Stomach (tissue), 8 donors: ENCODE measurements at regions not wholly inside any gene's neighbourhood (a gene's known extent, or its start where the extent isn't known, plus 50 kb on each side); places are given as distances from the start of the nearest gene placed in this dataset.

Source experiments
- DNase-seq, 2 donors: peaks; one replicate each; pipeline versions ENCODE4 v3.0.0 to v3.0.0-alpha.2; 2013 to 2019
- H3K27ac ChIP-seq, 5 donors: fragments of 200-600 bp in 4 of 5; sonication (generic) in 4 of 5; one replicate each; pipeline ENCODE4 v1.5.1; 2013 to 2019; ENCODE audit warnings: mild to moderate bottlenecking in 1 of 5, moderate library complexity in 1 of 5
- H3K27me3 ChIP-seq, 3 donors: fragments of 200-600 bp; sonication (generic); one replicate each; pipeline ENCODE4 v1.5.1; 2017 to 2019; ENCODE audit warnings: mixed run types in 1 of 3
- H3K36me3 ChIP-seq, 4 donors: fragments of 200-600 bp; sonication (generic); 1 replicate in 3 of 4; 2 replicates in 1 of 4; pipeline ENCODE4 v1.5.1; 2016 to 2019
- H3K4me1 ChIP-seq, 4 donors: fragments of 200-600 bp; sonication (generic); one replicate each; pipeline ENCODE4 v1.5.1; 2016 to 2019
- H3K4me3 ChIP-seq, 4 donors: fragments of 200-600 bp; sonication (generic) in 3 of 4; one replicate each; pipeline ENCODE4 v1.5.1; 2016 to 2019; ENCODE audit warnings: mild to moderate bottlenecking in 1 of 4
- H3K9me3 ChIP-seq, 4 donors: fragments of 200-600 bp; sonication (generic); one replicate each; pipeline ENCODE4 v1.5.1; 2016 to 2019
- EP300 ChIP-seq: sonication (generic); formaldehyde crosslinking; IDR thresholded peaks from one replicate; pipeline ENCODE4 v1.6.1; 2017; ENCODE audit warnings: antibody characterized with exemption
- POLR2A ChIP-seq, 4 donors: fragments of 450-650 bp; IDR thresholded peaks; one replicate each; pipeline ENCODE4 v1.6.1; 2016; ENCODE audit warnings: antibody characterized with exemption in 4 of 4, control low read depth in 2 of 4, mild to moderate bottlenecking in 1 of 4, moderate library complexity in 1 of 4
- POLR2AphosphoS5 ChIP-seq, 3 donors: sonication (generic); formaldehyde crosslinking; IDR thresholded peaks; one replicate each; pipeline ENCODE4 v1.6.1; 2016; ENCODE audit warnings: antibody characterized with exemption in 3 of 3
- WGBS, 5 donors: extraction: QIAGEN DNeasy Blood & Tissue Kit in 3 of 5; methylation state at CpG; one replicate each; pipeline versions ENCODE4 v1.1.5 to v1.1.7; 2013 to 2018; 5-methylcytosine and 5-hydroxymethylcytosine counted together
- intact Hi-C: fragments of 100-400 bp; cut with DNase I; formaldehyde crosslinking; loops from one replicate; pipeline ENCODE4 v1.15.1; 2023; ENCODE audit warnings: low total_unique reads
- TF ChIP-seq, protein P1 (sequence below), 7 experiments: fragments of 450-650 bp in 4 of 7; fragments of 200-600 bp in 3 of 7; sonication (generic) in 3 of 7; IDR thresholded peaks; one replicate each; pipeline ENCODE4 v1.5.1; 2016 to 2019; ENCODE audit warnings: antibody characterized with exemption in 7 of 7, control low read depth in 2 of 7, mild to moderate bottlenecking in 1 of 7
- donor health status: healthy with polysubstance abuse.
- donor health status: Bipolar disorder and iron deficiency.
- donor health status: healthy.

GRCh38 chr2:172162225-172162733 is 59.6 kb upstream of the DLX2 start:
- 20 to 87% (median 71%) methylated on average over 1 to 7 of the region's 7 CpGs for WGBS, 5 donors

DNA sequence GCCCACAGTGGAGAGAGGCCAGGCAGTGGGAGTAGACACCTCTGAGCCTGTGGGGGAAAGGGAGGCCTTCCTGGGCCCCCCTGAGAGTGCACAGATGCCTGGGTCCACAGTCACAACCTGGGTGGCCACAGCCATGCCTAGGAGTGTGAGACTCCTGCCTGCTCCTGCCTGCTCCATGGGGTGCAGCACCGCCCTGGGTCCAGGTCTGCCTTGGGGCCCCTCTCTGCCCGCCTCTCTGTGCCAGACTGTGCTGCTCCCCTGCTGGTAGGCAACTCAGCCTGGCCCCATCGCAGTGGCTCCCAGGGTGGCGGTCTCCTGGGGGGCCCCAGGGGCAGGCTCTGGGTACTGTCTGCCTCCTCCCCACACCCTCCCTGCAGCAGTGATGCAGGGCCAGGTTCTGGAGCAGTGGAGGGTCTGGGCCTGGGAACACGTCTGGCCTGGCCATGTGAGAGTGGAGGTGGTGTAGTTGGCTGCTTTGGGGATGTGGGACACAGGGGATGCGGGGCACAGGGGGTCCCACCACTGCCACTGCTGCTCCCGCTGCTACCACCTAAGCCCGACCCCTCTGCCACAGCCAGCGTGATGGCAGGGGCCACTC is 60.1 kb upstream of the DLX2 start:
- WGBS, 5 donors: 92 to 94% (median 93%) methylated on average over 4 to 9 of the region's 9 CpGs
- DNase-seq: no peak

More at GRCh38 chr2:172162225-172162733, 59.6 kb upstream of the DLX2 start:
- intact Hi-C loops: no loop called here
- Histone ChIP-seq H3K4me3 (no peak overlapping the region), H3K36me3 (no peaks in the 10 kb centered on the region), H3K4me1 (no peaks in the 10 kb centered on the region), H3K27ac (no peak overlapping the region), H3K9me3 (peaks cover 0 to 11% (median 5%) of the 10 kb centered on the region in 4 donors), H3K27me3 (peaks cover 0 to 8% (median 0%) of the 10 kb centered on the region in 3 donors)
- no peak for DNase-seq
- TF ChIP-seq POLR2A (IDR thresholded peaks at IDR 0.05) (no peak), EP300 (no peak), POLR2AphosphoS5 (IDR thresholded peaks at IDR 0.05) (no peak)
- TF ChIP-seq, protein P1, sequence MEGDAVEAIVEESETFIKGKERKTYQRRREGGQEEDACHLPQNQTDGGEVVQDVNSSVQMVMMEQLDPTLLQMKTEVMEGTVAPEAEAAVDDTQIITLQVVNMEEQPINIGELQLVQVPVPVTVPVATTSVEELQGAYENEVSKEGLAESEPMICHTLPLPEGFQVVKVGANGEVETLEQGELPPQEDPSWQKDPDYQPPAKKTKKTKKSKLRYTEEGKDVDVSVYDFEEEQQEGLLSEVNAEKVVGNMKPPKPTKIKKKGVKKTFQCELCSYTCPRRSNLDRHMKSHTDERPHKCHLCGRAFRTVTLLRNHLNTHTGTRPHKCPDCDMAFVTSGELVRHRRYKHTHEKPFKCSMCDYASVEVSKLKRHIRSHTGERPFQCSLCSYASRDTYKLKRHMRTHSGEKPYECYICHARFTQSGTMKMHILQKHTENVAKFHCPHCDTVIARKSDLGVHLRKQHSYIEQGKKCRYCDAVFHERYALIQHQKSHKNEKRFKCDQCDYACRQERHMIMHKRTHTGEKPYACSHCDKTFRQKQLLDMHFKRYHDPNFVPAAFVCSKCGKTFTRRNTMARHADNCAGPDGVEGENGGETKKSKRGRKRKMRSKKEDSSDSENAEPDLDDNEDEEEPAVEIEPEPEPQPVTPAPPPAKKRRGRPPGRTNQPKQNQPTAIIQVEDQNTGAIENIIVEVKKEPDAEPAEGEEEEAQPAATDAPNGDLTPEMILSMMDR (IDR thresholded peaks at IDR 0.05): no peak

DNA sequence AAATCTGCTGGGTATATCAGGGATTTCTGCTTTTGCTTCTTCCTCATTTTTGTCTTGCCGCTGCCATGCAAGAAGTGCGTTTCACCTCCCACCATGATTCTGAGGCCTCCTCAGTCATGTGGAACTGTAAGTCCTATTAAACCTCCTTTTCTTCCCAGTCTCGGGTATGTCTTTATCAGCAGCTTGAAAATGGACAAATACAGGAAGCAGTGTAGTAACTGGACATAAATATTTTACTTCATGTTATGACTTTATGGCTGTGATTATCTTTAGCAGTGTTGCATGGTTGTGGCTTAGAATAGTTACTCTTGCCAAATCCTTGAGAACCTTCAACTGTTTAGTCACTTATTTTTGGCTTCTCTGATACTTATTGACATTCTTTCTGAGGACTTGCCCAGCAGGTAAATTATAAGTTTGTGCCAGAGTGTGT is 66.2 kb upstream of the DLX2 start:
- Histone ChIP-seq H3K27ac (no peak overlapping the region), H3K9me3 (no peaks in the 10 kb centered on the region), H3K36me3 (no peaks in the 10 kb centered on the region), H3K4me1 (peaks cover 4 to 18% (median 9%) of the 10 kb centered on the region in 4 donors), H3K27me3 (peaks cover 0 to 13% (median 0%) of the 10 kb centered on the region in 3 donors), H3K4me3 (no peak overlapping the region)
- intact Hi-C loops: no loop called here
- 35 to 52% (median 49%) methylated on average over 3 of the region's 3 CpGs for WGBS, 5 donors
- TF ChIP-seq, protein P1 (IDR thresholded peaks at IDR 0.05): no peak
- TF ChIP-seq EP300: no peak
- TF ChIP-seq POLR2AphosphoS5 (IDR thresholded peaks at IDR 0.05): no peak
- no peak for TF ChIP-seq POLR2A (IDR thresholded peaks at IDR 0.05)
- no peak for DNase-seq

More for the DNA sequence above, 60.1 kb upstream of the DLX2 start:
- Histone ChIP-seq H3K36me3 (no peaks in the 10 kb centered on the region), H3K27me3 (peaks cover 0 to 5% (median 0%) of the 10 kb centered on the region in 3 donors), H3K4me3 (no peak overlapping the region), H3K4me1 (no peaks in the 10 kb centered on the region), H3K9me3 (peaks cover 0 to 11% (median 5%) of the 10 kb centered on the region in 4 donors), H3K27ac (no peak overlapping the region)
- intact Hi-C loops: no loop called here
- no peak for TF ChIP-seq POLR2A (IDR thresholded peaks at IDR 0.05)
- TF ChIP-seq, protein P1 (IDR thresholded peaks at IDR 0.05): no peak
- TF ChIP-seq EP300: no peak
- TF ChIP-seq POLR2AphosphoS5 (IDR thresholded peaks at IDR 0.05): no peak

DNA sequence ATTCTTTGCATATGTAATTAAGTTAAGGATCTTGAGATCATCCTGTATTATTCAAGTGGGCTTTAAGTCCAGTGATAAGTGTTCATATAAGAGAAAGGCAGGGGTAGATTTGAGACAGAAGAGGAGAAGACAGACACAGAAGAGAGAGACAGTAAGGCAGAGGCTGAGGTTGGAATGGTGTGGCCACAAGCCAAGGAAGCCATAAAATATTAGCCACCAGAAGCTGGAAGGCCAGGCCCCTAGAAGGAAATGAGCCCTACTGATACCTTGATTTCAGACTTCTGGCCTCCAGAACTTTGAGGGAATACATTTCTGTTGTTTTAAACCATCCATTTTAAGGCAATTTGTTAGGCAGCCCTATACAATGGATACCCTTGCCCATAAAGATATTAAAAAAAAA is 66.9 kb upstream of the DLX2 start:
- Histone ChIP-seq H3K4me1 (peaks cover 4 to 18% (median 9%) of the 10 kb centered on the region in 4 donors), H3K27me3 (peaks cover 0 to 18% (median 0%) of the 10 kb centered on the region in 3 donors), H3K4me3 (no peak overlapping the region), H3K36me3 (no peaks in the 10 kb centered on the region), H3K27ac (no peak overlapping the region), H3K9me3 (no peaks in the 10 kb centered on the region)
- intact Hi-C loops: loop anchor here (5.0 kb wide), 1 partner anchor 293 kb away; no protein-coding TSS in a partner anchor
- TF ChIP-seq POLR2AphosphoS5 (IDR thresholded peaks at IDR 0.05) (no peak), POLR2A (IDR thresholded peaks at IDR 0.05) (no peak), EP300 (no peak)
- TF ChIP-seq, protein P1 (IDR thresholded peaks at IDR 0.05): no peak
- DNase-seq: no peak
